HG02852 (cell line): ENCODE measurements at regions not wholly inside any gene's neighbourhood (a gene's known extent, or its start where the extent isn't known, plus 50 kb on each side); places are given as distances from the start of the nearest gene placed in this dataset.
"Not testable (repeated sequence)": the region's sequence is repeated elsewhere in the genome, so short reads cannot be mapped to it uniquely, and the experiment has no call there.

Experiments used
- ATAC-seq: cut with Tn5 transposase; IDR thresholded peaks from one replicate; pipeline ENCODE4 v1.9.1; 2021; ENCODE audit warnings: mild to moderate bottlenecking, moderate library complexity; ENCODE audit not compliant: unreplicated experiment

GRCh38 chr2:183892315-183892941 is 705.9 kb upstream of the ZNF804A start:
- no peak for ATAC-seq

GRCh38 chr2:183898641-183899040 is 699.7 kb upstream of the ZNF804A start:
- ATAC-seq = no peak

GRCh38 chr2:183901931-183902330 is 696.4 kb upstream of the ZNF804A start:
- ATAC-seq = no peak

- no peak for ATAC-seq
These were observed 695.3 kb upstream of the ZNF804A start for GRCh38 chr2:183903026-183903425.

GRCh38 chr2:183916041-183916440 is 682.3 kb upstream of the ZNF804A start:
- ATAC-seq = not testable (repeated sequence)

GRCh38 chr2:183919167-183919566 is 679.2 kb upstream of the ZNF804A start:
- ATAC-seq = no peak

GRCh38 chr2:183919926-183920325 is 678.4 kb upstream of the ZNF804A start:
- ATAC-seq = no peak

- no peak for ATAC-seq
These were observed 673.0 kb upstream of the ZNF804A start for GRCh38 chr2:183925281-183925680.

- no peak for ATAC-seq
These were observed 671.9 kb upstream of the ZNF804A start for GRCh38 chr2:183926433-183926832.

- ATAC-seq = no peak
These were observed 670.7 kb upstream of the ZNF804A start for GRCh38 chr2:183927406-183928325.

GRCh38 chr2:183935005-183935404 is 663.3 kb upstream of the ZNF804A start:
- no peak for ATAC-seq

GRCh38 chr2:183937220-183937619 is 661.1 kb upstream of the ZNF804A start:
- ATAC-seq = no peak

- ATAC-seq = no peak
These were observed 652.1 kb upstream of the ZNF804A start for GRCh38 chr2:183946193-183946592.

- ATAC-seq = no peak
These were observed 649.5 kb upstream of the ZNF804A start for GRCh38 chr2:183948861-183949260.

- no peak for ATAC-seq
These were observed 647.7 kb upstream of the ZNF804A start for GRCh38 chr2:183950673-183951072.

- ATAC-seq = no peak
These were observed 646.7 kb upstream of the ZNF804A start for GRCh38 chr2:183951630-183952029.

GRCh38 chr2:183952741-183953140 is 645.6 kb upstream of the ZNF804A start:
- ATAC-seq = no peak

- ATAC-seq = no peak
These were observed 634.7 kb upstream of the ZNF804A start for GRCh38 chr2:183963609-183964008.

- ATAC-seq = no peak
These were observed 633.8 kb upstream of the ZNF804A start for GRCh38 chr2:183964565-183964964.

GRCh38 chr2:183967756-183968155 is 630.6 kb upstream of the ZNF804A start:
- peak; percentile 82 for ATAC-seq

GRCh38 chr2:183975676-183976075 is 622.7 kb upstream of the ZNF804A start:
- not testable (repeated sequence) for ATAC-seq

- no peak for ATAC-seq
These were observed 613.5 kb upstream of the ZNF804A start for GRCh38 chr2:183984871-183985270.
